AG20443 (cell line): ENCODE measurements at regions not wholly inside any gene's neighbourhood (a gene's known extent, or its start where the extent isn't known, plus 50 kb on each side); places are given as distances from the start of the nearest gene placed in this dataset.
A peak's percentile ranks its signal among the peaks of the same experiment; 100 is the strongest.

Source experiments
- DNase-seq: peaks from one replicate; pipeline ENCODE4 v3.0.0; 2012; ENCODE audit warnings: low spot score, mixed read lengths

DNA sequence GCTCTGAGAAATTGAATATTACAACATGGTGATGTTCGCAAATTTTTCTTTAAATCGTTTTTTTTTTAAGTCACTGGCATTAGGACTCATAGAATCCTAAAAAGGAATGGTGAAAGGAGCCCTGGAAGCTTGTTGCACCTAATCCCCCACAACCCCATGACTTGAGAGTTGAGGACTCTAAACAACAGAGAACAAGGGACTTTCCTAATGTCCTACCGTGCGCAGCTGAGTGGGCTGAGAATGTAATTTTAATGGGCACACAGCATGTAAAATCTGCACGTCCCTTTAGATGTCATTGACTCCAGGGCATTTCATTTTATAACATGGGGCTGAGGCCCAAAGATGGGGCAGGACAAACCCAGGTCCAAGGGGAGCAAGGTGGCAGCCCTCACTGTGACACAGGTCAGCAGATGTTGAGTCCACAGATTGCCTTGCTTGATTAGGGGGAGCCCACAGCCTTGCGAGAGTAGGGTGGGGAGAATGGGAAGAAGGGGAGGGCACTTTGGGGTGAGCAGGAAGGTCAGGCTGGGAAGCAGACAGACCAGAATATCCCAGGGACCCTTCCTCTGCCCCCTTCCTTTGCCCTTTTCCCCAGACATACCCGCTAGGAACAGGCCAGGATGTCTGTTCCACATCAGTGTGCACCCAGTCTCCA lies 208.4 kb upstream of the ZMIZ1 start:
- DNase-seq = no peak

GRCh38 chr10:78861529-78862327 lies 207.0 kb upstream of the ZMIZ1 start:
- DNase-seq = no peak

GRCh38 chr10:78862328-78862640 lies 206.5 kb upstream of the ZMIZ1 start:
- no peak for DNase-seq

DNA sequence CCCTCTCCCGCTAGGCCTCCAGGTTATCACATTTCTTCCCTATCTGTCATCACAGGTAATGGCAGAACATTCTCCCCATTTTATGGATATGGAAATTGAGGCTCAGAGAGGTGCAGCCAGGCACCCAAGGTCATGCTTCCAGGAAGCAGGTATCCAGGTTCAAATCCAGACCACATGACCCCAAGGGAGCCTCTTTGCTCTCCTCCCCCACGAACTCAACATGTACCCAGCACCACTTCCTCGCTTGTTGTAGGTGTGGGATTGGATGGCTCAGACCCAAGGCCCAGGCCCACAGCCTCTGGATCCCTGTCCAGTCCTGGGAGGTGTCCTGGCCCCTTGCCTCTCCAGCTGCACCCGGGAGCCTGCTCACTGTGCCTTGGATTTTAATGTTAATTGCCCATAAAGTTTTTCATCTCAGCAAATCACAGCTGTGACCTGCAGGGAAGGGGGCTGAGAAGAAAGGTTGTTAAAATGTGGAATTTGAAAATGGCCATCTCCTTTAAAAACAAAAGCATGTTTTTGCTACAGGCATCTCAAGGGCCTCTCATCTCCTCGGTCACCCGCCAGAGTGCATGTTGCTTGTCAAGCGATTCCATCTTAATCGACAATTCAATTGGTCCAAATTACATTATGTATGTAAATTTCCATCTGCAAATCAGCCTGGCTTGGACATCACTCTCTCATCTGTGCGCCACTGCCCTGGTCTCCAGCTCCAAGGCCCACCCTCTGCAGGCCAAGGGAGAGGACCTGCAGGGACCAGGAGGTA lies 205.4 kb upstream of the ZMIZ1 start:
- DNase-seq = no peak

DNA sequence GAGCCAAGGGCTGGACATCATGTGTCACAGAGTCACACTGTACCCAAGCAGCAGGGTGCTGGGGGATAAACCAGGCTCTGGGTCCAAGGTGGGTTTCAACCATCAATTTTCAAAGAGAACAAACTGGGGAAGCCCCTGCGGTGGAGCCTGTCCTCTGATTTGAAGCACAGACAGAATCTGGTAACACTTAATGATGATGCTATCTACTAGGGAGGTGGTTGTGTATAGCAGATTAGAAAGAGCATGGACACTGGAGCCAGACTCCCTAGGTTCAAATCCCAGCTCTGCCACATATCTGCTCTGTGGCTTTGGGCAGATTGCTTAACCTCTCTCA lies 204.9 kb upstream of the ZMIZ1 start:
- no peak for DNase-seq

GRCh38 chr10:78864761-78865537 lies 203.8 kb upstream of the ZMIZ1 start:
- DNase-seq = no peak

- peak; percentile 43 for DNase-seq
Measured at GRCh38 chr10:78865538-78865875, 203.3 kb upstream of the ZMIZ1 start.

GRCh38 chr10:78865931-78866717 lies 202.6 kb upstream of the ZMIZ1 start:
- no peak for DNase-seq

GRCh38 chr10:78866731-78867554 lies 201.8 kb upstream of the ZMIZ1 start:
- DNase-seq = no peak

- no peak for DNase-seq
Measured at GRCh38 chr10:78867555-78867939, 201.2 kb upstream of the ZMIZ1 start.

GRCh38 chr10:78868048-78868447 lies 200.7 kb upstream of the ZMIZ1 start:
- DNase-seq = no peak

GRCh38 chr10:78868456-78868855 lies 200.3 kb upstream of the ZMIZ1 start:
- DNase-seq = no peak

DNA sequence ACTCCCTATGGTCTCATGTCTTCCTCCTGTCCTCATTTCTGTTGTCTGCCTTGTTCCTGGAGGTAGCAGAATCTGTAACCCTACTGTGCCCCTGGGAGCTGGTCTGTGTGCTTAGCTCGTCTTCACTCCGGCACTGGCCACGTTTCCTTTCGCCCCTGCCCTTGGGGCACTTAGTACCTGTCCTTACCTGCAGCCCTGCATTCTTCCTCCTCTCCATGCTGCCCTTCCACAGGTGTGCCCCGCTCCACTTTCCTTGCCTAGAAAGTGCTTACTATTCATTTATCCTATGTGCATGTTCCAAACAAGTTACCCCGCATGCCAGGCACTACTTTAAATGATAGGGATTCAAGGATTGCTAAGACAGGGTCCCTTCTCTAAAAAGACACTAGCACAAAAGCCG lies 199.9 kb upstream of the ZMIZ1 start:
- DNase-seq = no peak

GRCh38 chr10:78869508-78870454 lies 199.0 kb upstream of the ZMIZ1 start:
- DNase-seq = no peak

DNA sequence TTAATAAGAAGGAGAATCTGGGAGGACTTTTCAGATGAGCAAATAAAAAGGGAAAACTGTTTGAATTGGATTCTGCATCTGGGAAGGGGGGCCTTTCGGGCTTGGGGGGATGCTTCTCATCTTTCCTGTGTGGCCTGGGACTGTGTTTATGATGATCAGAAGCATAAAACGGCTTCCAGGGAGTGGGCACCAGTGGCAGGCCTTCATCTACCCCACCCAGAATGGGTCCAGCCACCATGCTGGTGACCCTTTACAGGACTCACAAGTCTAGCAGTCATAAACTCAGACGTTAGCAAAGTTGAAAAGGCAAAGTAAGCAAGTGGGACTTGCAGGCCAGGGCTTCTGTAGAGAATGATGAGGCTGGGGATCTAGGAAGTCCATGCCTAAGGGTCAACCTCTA lies 198.3 kb upstream of the ZMIZ1 start:
- DNase-seq = no peak

- no peak for DNase-seq
Measured at GRCh38 chr10:78871796-78872195, 197.0 kb upstream of the ZMIZ1 start.

GRCh38 chr10:78873413-78873812 lies 195.4 kb upstream of the ZMIZ1 start:
- DNase-seq = no peak

DNA sequence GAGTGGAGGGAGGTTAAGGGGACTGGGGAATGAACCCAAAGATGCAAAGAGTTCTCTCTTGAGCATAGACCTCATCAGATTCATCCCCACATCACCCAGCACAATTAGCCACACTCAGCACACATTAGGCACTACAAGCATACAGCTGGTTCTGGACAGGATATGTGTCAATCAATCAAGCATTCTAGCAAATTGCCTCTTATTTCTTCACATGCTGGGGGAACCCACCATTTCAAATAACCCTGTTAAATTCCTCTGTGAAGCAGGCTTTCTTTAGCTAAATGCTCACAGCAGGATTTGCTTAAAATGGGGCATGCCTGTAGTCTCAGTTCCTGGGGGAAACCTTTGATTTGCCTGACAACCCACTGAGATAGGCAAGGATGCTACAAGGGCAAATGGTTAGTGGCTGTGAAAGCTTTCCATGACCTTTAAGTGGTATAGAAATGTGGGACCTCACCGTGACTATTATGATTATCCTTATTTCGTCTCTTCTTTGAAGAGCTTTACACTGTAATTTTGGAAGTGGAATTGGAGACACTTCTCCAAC lies 193.4 kb upstream of the ZMIZ1 start:
- DNase-seq = no peak

DNA sequence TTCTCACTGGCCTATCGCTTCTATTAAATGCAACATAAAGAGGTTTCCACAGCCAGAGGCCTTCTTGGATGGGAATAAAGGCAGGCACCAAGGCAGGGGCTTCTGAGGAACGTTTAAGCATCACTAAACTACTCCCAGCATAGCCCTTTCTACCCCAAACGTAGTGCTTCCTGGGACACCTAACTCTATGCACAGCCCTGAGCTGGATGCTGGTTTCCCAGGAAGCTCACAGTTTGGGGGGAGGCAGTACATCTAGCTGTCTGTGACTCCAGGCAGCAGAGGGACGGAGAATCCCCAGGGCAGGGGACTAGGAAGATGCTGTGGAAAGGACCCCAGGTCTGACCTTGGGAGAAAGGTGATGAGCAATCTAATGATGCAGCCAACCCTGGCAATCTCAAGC lies 192.8 kb upstream of the ZMIZ1 start:
- DNase-seq = no peak

GRCh38 chr10:78876449-78876848 lies 192.3 kb upstream of the ZMIZ1 start:
- no peak for DNase-seq
